ENCODE measurements at regions not wholly inside any gene's neighbourhood (a gene's known extent, or its start where the extent isn't known, plus 50 kb on each side); places are given as distances from the start of the nearest gene placed in this dataset.

DNA sequence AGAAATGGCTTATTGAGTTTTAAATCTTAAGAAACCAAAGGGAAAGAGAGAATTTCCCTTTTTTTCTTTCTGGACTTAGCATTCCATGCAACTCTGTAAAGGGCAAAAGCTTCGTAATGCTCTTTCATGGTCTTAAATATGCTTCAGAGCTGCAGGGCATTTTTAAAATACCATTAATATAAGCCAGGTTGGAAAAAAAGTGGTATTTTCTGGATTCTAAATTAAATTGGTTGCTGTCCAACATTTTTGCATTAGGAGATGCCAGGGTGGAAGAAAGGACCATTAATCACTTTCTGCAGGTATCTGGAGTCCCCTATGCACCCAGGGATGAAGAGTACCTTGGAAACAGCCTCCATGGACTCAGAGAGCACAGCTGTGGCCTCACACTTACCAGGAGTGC lies 215.1 kb upstream of the DAPK1 start:
- Histone ChIP-seq H3K27me3 (ENCODE audit: insufficient read depth, low read length) (no peaks in the 10 kb centered on the region), H2AFZ (ENCODE audit: low read length) (no peak overlapping the region), H3K27ac (ENCODE audit: low read depth, low read length) (no peak overlapping the region), H4K20me1 (ENCODE audit: insufficient read depth, low read length) (no peaks in the 10 kb centered on the region), H3K9me3 (ENCODE audit: low read depth, low read length) (no peaks in the 10 kb centered on the region), H3K4me2 (ENCODE audit: insufficient read depth, low read length) (no peak overlapping the region), H3K4me1 (ENCODE audit: insufficient read depth, low read length) (peaks cover 26% of the 10 kb centered on the region), H3K79me2 (ENCODE audit: insufficient read depth, low read length) (no peaks in the 10 kb centered on the region), H3K4me3 (ENCODE audit: insufficient read depth, low read length) (no peak overlapping the region), H3K36me3 (ENCODE audit: insufficient read depth, low read length) (no peaks in the 10 kb centered on the region)
- DNase-seq (ENCODE audit: insufficient read length, low spot score, missing footprints) = no peak
- TF ChIP-seq, protein P1, sequence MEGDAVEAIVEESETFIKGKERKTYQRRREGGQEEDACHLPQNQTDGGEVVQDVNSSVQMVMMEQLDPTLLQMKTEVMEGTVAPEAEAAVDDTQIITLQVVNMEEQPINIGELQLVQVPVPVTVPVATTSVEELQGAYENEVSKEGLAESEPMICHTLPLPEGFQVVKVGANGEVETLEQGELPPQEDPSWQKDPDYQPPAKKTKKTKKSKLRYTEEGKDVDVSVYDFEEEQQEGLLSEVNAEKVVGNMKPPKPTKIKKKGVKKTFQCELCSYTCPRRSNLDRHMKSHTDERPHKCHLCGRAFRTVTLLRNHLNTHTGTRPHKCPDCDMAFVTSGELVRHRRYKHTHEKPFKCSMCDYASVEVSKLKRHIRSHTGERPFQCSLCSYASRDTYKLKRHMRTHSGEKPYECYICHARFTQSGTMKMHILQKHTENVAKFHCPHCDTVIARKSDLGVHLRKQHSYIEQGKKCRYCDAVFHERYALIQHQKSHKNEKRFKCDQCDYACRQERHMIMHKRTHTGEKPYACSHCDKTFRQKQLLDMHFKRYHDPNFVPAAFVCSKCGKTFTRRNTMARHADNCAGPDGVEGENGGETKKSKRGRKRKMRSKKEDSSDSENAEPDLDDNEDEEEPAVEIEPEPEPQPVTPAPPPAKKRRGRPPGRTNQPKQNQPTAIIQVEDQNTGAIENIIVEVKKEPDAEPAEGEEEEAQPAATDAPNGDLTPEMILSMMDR (IDR thresholded peaks at IDR 0.05; ENCODE audit: extremely low read depth, low read depth, low read length) = no peak

DNA sequence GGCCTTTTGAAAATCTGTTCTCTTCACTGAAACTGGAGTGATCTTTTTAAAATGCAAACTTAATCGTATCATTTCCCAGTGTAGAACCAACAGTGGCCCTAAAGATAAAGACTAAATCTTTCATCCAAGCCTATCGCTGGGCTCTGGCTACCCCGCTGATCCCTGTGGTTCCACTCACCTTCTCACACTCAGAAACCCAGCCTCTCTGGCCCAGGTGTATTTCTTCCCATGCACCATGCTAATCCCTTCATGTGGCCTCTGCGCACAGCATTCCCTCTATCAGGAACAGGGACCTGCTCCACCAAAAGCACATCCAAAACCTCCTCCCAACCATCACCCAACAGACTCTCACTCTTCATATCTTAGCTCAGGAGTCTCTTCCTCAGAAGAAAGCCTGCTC lies 214.1 kb upstream of the DAPK1 start:
- Histone ChIP-seq H3K4me3 (ENCODE audit: insufficient read depth, low read length) (no peak overlapping the region), H3K27me3 (ENCODE audit: insufficient read depth, low read length) (no peaks in the 10 kb centered on the region)
- TF ChIP-seq, protein P1 (IDR thresholded peaks at IDR 0.05; ENCODE audit: extremely low read depth, low read depth, low read length) = no peak

DNA sequence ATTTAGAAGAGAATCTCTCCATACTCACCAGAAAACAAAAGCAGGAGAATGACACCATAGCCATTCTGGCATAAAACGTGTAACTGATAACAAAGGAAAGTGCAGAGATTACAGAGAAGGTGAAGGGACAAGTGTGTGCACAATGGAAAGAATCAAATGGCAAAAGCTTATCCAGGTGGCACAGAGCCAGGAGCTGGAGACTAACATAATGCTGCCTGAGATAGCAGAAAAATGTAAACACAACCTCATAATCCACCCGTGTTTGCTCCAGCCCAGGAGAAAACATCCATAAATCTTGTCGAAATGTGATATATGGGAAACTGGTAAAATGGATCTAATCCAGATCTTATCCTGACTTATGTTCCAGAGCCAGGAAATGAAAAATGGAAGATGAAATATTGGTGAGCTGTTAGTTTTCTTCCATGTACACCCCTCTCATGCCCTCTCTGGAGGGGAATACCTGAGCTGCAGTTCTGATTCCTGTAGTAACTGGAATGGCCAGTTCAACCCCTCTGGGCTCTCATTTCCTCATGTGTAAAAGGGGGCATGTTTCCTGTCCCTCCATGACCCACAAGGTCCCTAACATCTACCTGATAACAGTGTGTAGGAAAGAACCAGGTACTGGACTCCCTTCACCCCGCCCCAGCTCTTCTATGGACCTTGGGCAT lies 212.3 kb upstream of the DAPK1 start:
- Histone ChIP-seq H3K79me2 (ENCODE audit: insufficient read depth, low read length) (no peaks in the 10 kb centered on the region), H3K4me1 (ENCODE audit: insufficient read depth, low read length) (peaks cover 13% of the 10 kb centered on the region), H3K4me2 (ENCODE audit: insufficient read depth, low read length) (no peak overlapping the region), H3K27ac (ENCODE audit: low read depth, low read length) (no peak overlapping the region), H4K20me1 (ENCODE audit: insufficient read depth, low read length) (no peaks in the 10 kb centered on the region), H3K27me3 (ENCODE audit: insufficient read depth, low read length) (no peaks in the 10 kb centered on the region), H2AFZ (ENCODE audit: low read length) (peak overlapping the region; percentile 37), H3K4me3 (ENCODE audit: insufficient read depth, low read length) (no peak overlapping the region), H3K36me3 (ENCODE audit: insufficient read depth, low read length) (no peaks in the 10 kb centered on the region), H3K9me3 (ENCODE audit: low read depth, low read length) (no peaks in the 10 kb centered on the region)
- DNase-seq (ENCODE audit: insufficient read length, low spot score, missing footprints) = no peak
- TF ChIP-seq, protein P1 (IDR thresholded peaks at IDR 0.05; ENCODE audit: extremely low read depth, low read depth, low read length) = no peak

More for the DNA sequence above, 214.1 kb upstream of the DAPK1 start:
- Histone ChIP-seq H3K27ac (ENCODE audit: low read depth, low read length) (no peak overlapping the region), H4K20me1 (ENCODE audit: insufficient read depth, low read length) (no peaks in the 10 kb centered on the region), H3K36me3 (ENCODE audit: insufficient read depth, low read length) (no peaks in the 10 kb centered on the region), H3K79me2 (ENCODE audit: insufficient read depth, low read length) (no peaks in the 10 kb centered on the region), H2AFZ (ENCODE audit: low read length) (no peak overlapping the region), H3K9me3 (ENCODE audit: low read depth, low read length) (no peaks in the 10 kb centered on the region), H3K4me2 (ENCODE audit: insufficient read depth, low read length) (no peak overlapping the region), H3K4me1 (ENCODE audit: insufficient read depth, low read length) (peaks cover 19% of the 10 kb centered on the region)
- no peak for DNase-seq (ENCODE audit: insufficient read length, low spot score, missing footprints)

DNA sequence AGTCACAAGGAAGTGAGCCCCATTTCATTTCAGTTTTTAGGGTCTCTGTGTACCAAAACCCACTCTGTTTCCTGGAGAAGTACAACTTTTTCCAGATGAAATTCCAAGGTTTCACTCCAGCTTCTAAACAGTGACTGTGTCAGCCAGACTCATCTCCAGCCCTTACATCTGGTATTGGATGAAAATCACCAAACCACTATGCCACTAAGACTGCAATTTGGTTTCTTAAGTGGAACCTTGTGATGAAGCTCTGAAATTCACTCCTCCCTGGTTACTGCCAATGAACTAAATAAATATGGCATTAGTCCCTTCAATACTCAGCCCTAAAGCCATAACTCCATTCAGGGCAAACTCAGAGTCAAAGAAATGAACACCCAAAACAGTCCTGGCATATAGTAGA lies 211.2 kb upstream of the DAPK1 start:
- TF ChIP-seq, protein P1 (IDR thresholded peaks at IDR 0.05; ENCODE audit: extremely low read depth, low read depth, low read length) = no peak
- H3K4me1 ChIP-seq (ENCODE audit: insufficient read depth, low read length) = peaks cover 16% of the 10 kb centered on the region
- H3K27me3 ChIP-seq (ENCODE audit: insufficient read depth, low read length) = no peaks in the 10 kb centered on the region
- H3K27ac ChIP-seq (ENCODE audit: low read depth, low read length) = no peak overlapping the region
- no peak overlapping the region for H3K4me2 ChIP-seq (ENCODE audit: insufficient read depth, low read length)
- no peaks in the 10 kb centered on the region for H3K79me2 ChIP-seq (ENCODE audit: insufficient read depth, low read length)
- no peaks in the 10 kb centered on the region for H4K20me1 ChIP-seq (ENCODE audit: insufficient read depth, low read length)
- no peak overlapping the region for H2AFZ ChIP-seq (ENCODE audit: low read length)
- no peaks in the 10 kb centered on the region for H3K9me3 ChIP-seq (ENCODE audit: low read depth, low read length)
- H3K4me3 ChIP-seq (ENCODE audit: insufficient read depth, low read length) = no peak overlapping the region
- DNase-seq (ENCODE audit: insufficient read length, low spot score, missing footprints) = no peak
- no peaks in the 10 kb centered on the region for H3K36me3 ChIP-seq (ENCODE audit: insufficient read depth, low read length)

Data from osteoblast (primary cell).